Peyer's patch (tissue), 4 donors: ENCODE measurements at regions not wholly inside any gene's neighbourhood (a gene's known extent, or its start where the extent isn't known, plus 50 kb on each side); places are given as distances from the start of the nearest gene placed in this dataset.

ENCODE experiments used
- POLR2A ChIP-seq, 2 donors: fragments of 450-650 bp; IDR thresholded peaks; one replicate each; pipeline ENCODE4 v1.5.1; 2017; ENCODE audit warnings: antibody characterized with exemption in 2 of 2, mild to moderate bottlenecking in 2 of 2, moderate library complexity in 2 of 2
- TF ChIP-seq, protein P1 (sequence below), 6 experiments: fragments of 450-650 bp in 4 of 6; fragments of 200-600 bp in 2 of 6; sonication (generic) in 1 of 6; IDR thresholded peaks; one replicate each; pipeline ENCODE4 v1.5.1; 2017 to 2019; ENCODE audit warnings: antibody characterized with exemption in 6 of 6, mild to moderate bottlenecking in 3 of 6, moderate library complexity in 1 of 6

DNA sequence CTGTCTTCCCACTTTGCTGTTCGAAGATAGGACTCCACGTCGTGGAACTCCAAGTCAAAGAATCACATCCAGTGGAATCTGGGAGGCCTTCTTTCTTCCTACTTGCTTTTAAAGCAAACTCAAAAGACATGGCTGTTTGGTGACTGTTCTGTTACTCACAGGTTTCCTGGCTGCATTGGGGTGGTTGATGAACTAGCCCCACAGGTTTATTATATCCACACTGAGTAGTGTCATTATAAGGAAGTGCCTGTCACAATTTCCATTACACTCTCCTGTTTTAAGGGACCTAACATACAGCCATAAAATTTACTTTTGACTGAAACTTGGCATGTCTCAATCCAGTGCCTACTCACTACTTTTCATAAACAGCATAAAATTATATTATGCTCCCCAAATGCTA is 287.3 kb upstream of the SP4 start:
- TF ChIP-seq, protein P1, sequence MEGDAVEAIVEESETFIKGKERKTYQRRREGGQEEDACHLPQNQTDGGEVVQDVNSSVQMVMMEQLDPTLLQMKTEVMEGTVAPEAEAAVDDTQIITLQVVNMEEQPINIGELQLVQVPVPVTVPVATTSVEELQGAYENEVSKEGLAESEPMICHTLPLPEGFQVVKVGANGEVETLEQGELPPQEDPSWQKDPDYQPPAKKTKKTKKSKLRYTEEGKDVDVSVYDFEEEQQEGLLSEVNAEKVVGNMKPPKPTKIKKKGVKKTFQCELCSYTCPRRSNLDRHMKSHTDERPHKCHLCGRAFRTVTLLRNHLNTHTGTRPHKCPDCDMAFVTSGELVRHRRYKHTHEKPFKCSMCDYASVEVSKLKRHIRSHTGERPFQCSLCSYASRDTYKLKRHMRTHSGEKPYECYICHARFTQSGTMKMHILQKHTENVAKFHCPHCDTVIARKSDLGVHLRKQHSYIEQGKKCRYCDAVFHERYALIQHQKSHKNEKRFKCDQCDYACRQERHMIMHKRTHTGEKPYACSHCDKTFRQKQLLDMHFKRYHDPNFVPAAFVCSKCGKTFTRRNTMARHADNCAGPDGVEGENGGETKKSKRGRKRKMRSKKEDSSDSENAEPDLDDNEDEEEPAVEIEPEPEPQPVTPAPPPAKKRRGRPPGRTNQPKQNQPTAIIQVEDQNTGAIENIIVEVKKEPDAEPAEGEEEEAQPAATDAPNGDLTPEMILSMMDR (IDR thresholded peaks at IDR 0.05) = no peak
- TF ChIP-seq POLR2A (IDR thresholded peaks at IDR 0.05) = no peak
